Putamen (tissue), 1 donor: ENCODE measurements at regions not wholly inside any gene's neighbourhood (a gene's known extent, or its start where the extent isn't known, plus 50 kb on each side); places are given as distances from the start of the nearest gene placed in this dataset.
"Not testable (repeated sequence)": the region's sequence is repeated elsewhere in the genome, so short reads cannot be mapped to it uniquely, and the experiment has no call there.

Source experiments
- DNase-seq: peaks from one replicate; pipeline ENCODE4 v3.0.0-alpha.2; 2016; ENCODE audit warnings: low spot score

- DNase-seq: peak; percentile 68
Observed at GRCh38 chr16:27639561-27640276, 89.8 kb downstream of the KATNIP start.

GRCh38 chr16:27640277-27640600 is 90.3 kb downstream of the KATNIP start:
- peak; percentile 85 for DNase-seq

- no peak for DNase-seq
Observed at GRCh38 chr16:27641260-27641659, 91.3 kb downstream of the KATNIP start.

GRCh38 chr16:27641734-27642415 is 91.9 kb downstream of the KATNIP start:
- not testable (repeated sequence) for DNase-seq

- no peak for DNase-seq
Observed at GRCh38 chr16:27642756-27643155, 92.8 kb downstream of the KATNIP start.

- no peak for DNase-seq
Observed at GRCh38 chr16:27644165-27644564, 94.2 kb downstream of the KATNIP start.

GRCh38 chr16:27645396-27645795 is 95.5 kb downstream of the KATNIP start:
- DNase-seq: no peak

- no peak for DNase-seq
Observed at GRCh38 chr16:27646806-27647205, 96.9 kb downstream of the KATNIP start.

GRCh38 chr16:27649021-27649420 is 99.1 kb downstream of the KATNIP start:
- DNase-seq: no peak

GRCh38 chr16:27650073-27650701 is 100.2 kb downstream of the KATNIP start:
- DNase-seq: no peak

- DNase-seq: no peak
Observed at GRCh38 chr16:27651301-27651700, 101.4 kb downstream of the KATNIP start.

GRCh38 chr16:27657811-27658210 is 107.9 kb downstream of the KATNIP start:
- DNase-seq: no peak

GRCh38 chr16:27660507-27660906 is 110.6 kb downstream of the KATNIP start:
- DNase-seq: no peak

GRCh38 chr16:27663235-27663634 is 113.3 kb downstream of the KATNIP start:
- DNase-seq: not testable (repeated sequence)

- no peak for DNase-seq
Observed at GRCh38 chr16:27665881-27666280, 115.9 kb downstream of the KATNIP start.

- DNase-seq: no peak
Observed at GRCh38 chr16:27670071-27670810, 120.3 kb downstream of the KATNIP start.

GRCh38 chr16:27671410-27671809 is 121.5 kb downstream of the KATNIP start:
- no peak for DNase-seq

- DNase-seq: no peak
Observed at GRCh38 chr16:27676839-27677238, 126.9 kb downstream of the KATNIP start.

GRCh38 chr16:27677263-27677662 is 127.3 kb downstream of the KATNIP start:
- no peak for DNase-seq

- no peak for DNase-seq
Observed at GRCh38 chr16:27678955-27679354, 129.0 kb downstream of the KATNIP start.

- no peak for DNase-seq
Observed at GRCh38 chr16:27679899-27680298, 130.0 kb downstream of the KATNIP start.

GRCh38 chr16:27681681-27682080 is 131.7 kb downstream of the KATNIP start:
- DNase-seq: no peak

GRCh38 chr16:27684047-27684446 is 134.1 kb downstream of the KATNIP start:
- no peak for DNase-seq
